GM12892 (cell line): ENCODE measurements at regions not wholly inside any gene's neighbourhood (a gene's known extent, or its start where the extent isn't known, plus 50 kb on each side); places are given as distances from the start of the nearest gene placed in this dataset.
"Not testable (repeated sequence)": the region's sequence is repeated elsewhere in the genome, so short reads cannot be mapped to it uniquely, and the experiment has no call there.

ENCODE experiments used
- POLR2A ChIP-seq: IDR thresholded peaks from 2 replicates; pipeline ENCODE4 v1.6.1; 2011; ENCODE audit warnings: low read depth, low read length, control low read depth
- POLR2AphosphoS5 ChIP-seq: IDR thresholded peaks from 2 replicates; pipeline ENCODE4 v1.6.1; 2011; ENCODE audit warnings: low read depth, low read length, control low read depth

DNA sequence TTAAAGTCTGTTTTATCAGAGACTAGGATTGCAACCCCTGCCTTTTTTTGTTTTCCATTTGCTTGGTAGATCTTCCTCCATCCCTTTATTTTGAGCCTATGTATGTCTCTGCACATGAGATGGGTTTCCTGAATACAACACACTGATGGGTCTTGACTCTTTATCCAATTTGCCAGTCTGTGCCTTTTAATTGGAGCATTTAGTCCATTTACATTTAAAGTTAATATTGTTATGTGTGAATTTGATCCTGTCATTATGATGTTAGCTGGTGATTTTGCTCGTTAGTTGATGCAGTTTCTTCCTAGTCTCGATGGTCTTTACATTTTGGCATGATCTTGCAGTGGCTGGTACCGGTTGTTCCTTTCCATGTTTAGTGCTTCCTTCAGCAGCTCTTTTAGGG is 129.1 kb downstream of the FAR1 start:
- not testable (repeated sequence) for TF ChIP-seq POLR2AphosphoS5, POLR2A
